ENCODE measurements at regions not wholly inside any gene's neighbourhood (a gene's known extent, or its start where the extent isn't known, plus 50 kb on each side); places are given as distances from the start of the nearest gene placed in this dataset.
"Not testable (repeated sequence)": the region's sequence is repeated elsewhere in the genome, so short reads cannot be mapped to it uniquely, and the experiment has no call there.

DNA sequence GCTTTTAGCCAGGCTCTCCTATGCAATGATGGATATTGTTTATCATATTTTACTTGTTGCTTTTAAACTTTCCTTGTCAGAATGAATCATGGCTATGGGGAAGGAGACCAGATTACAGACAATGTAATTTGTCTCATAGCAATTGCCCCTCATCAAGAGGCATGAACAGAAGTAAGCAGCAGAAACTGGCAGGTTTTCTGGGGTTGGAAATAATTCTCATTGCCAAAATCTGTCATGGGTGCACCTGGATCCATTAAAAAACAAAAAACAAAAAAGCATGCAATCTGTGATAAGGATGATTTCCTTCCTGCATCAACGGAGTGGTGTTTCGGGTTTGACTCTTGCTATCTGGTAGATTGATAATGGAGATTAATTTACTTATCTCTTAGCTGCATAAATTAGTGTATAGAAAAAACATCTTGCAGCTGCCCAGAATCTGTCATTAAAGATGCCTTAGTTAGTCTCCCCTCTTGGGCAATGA lies 419.6 kb downstream of the SOX11 start:
- no peak for DNase-seq (ENCODE audit: low read depth in 3 of 3)

DNA sequence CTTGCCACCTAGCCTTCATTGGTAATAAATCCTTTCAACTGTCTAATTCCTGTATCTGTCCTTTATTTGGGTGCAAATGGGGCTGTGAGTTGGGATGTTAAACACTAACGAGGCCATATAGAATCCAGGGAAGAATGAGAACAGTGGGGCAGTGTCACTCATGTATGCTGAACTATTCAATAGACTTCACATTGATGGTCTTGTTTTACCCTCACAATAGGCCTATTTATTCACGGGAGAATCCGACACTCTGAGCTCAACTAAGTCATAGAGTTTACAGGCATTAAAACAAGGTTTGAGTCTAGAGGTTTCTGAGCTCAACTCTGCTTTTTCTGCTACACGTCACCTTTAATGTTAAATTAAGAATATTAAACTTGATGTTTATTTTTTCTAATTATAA lies 421.6 kb downstream of the SOX11 start:
- DNase-seq (ENCODE audit: low read depth in 3 of 3), result no peak

DNA sequence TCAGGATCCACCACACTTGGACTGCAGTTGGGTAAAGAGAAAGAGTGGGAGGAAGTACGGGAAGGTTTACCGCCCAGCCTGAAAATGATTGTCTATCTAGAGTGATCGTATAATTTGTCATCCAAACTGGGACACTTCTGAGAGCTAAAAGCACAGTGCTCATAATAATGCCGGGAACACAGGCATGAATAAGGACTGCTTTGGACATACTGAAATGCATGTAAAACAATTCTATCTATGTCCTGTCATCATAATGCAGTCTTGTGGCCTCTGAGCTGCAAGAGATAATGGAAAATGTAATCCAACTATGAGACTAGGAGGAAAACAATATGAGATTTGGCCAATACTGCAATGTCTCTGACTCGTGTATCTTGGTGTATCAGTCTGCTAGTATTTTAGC lies 435.5 kb downstream of the SOX11 start:
- DNase-seq (ENCODE audit: low read depth in 3 of 3), result no peak

DNA sequence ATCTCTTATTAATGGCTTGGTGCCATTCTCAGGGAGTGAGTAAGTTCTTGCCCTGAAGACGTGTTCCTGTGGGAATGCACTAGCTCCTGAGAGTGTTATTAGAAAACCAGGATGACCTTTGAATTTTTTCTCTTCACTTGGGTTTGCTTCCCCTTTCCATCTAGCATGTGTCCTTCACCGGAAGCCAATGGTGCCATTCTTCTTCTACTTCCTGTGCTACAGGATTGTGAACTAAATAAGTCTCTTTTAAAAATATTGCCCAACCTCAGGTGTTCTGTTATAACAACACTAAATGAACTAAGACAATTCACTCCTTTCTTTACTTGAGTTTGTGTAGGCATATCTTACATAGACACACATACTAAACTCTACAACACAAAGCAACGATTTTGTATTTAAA lies 447.0 kb downstream of the SOX11 start:
- DNase-seq (ENCODE audit: low read depth in 3 of 3), result no peak

DNA sequence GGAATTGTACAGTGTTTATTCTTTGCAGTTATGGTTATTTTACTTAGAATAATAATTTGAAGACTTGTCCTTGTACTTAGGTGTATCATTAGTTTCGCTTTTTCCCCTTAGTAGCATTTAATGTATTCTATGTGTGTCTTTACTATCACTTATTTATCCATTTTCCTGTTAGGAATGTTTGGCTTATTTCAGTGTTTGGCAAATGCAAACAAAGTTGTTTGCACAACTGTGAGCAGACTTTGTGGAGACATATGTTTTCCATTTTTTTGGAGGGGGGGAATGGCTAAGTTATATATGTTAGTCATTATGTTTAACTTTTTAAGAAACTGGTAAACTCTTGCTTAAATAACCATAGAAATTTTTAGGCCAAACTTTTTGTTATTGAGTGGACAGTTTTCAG lies 447.7 kb downstream of the SOX11 start:
- no peak for DNase-seq (ENCODE audit: low read depth in 3 of 3)

DNA sequence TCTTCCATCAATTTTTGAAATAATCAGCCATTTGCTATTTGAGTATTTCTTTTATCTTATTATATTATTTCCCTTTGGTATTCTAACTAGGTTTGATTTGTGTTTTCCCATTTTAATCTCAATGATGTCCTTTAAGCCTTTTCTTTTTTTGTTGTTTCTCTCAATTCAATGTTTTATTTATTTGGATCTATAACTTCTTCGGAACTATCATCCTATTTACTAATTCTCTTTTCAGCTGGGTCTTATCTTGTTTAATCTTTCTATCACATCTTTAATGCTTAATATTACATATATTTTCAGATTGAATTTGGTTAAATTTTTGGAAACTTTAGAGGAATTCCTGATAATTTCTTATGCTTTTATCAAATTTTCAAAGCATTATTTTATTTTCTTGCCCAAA lies 448.3 kb downstream of the SOX11 start:
- no peak for DNase-seq (ENCODE audit: low read depth in 3 of 3)

DNA sequence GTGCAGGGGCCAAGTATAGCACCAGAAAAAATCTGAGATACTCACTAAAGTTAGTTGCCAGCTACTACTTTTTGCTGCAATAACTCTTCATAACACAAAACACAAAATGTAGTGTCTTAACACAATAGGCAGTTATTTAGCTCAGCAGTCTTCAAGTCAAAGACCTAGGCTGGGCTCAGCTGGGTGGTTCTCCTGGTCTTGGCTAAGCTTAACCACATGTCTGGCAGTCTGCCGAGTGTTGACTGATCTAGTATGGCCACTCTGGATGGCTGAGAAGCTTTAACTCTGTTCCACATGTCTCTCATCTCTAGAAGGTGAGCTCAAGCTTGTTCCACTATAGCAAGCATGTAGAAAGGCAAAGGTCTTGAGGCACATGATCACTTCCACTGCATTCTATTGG lies 451.6 kb downstream of the SOX11 start:
- DNase-seq (ENCODE audit: low read depth in 3 of 3), result no peak

DNA sequence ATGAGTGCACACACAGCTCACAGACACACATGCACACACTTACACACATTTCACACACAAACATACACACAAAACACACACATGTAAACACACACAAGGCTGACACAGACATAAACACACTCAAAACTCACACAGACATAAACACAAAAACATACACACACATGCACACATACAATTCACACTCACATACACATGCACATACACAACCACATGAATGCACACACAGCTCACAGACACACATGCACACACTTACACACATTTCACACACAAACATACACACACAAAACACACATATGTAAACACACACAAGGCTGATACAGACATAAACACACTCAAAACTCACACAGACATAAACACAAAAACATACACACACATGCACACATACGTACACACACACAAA lies 455.0 kb downstream of the SOX11 start:
- DNase-seq (ENCODE audit: low read depth in 3 of 3), result not testable (repeated sequence)

DNA sequence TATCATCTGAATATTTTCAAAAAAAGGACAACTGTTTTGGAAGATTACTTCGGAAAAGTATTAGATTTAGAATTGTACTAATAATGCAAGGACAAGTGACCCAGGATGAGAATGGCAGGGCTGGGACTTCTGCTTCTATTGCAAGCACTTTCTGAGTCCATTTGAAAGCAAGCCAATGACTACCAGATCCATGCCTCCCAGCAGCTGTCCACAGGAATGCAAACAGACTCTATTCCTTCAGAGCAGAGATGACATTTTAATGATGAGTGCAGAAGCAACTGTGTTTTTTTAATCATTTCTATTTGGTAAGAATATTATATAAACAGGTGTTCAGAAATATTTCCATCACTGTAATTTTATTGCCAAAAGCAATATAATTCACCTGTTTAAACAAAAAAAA lies 456.7 kb downstream of the SOX11 start:
- no peak for DNase-seq (ENCODE audit: low read depth in 3 of 3)

DNA sequence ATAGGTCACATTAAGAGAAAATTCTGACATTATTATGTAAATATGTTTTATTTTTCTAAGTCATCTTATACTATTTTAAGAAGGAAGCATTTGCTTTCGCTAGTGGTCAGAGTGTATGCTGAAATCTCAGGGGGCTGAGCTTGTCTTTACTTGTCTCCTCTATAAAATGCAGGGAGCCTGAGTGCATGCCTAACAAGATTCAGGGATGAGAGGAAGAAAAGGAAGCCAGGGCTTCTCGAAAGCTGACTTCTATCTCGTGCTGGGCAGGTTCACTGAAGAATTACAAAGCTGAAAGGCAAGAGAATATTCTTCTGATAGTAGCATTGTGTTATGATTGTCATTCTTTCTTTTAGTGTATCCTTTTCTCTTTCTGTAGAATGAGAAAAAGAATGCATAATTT lies 467.4 kb downstream of the SOX11 start:
- no peak for DNase-seq (ENCODE audit: low read depth in 3 of 3)

DNA sequence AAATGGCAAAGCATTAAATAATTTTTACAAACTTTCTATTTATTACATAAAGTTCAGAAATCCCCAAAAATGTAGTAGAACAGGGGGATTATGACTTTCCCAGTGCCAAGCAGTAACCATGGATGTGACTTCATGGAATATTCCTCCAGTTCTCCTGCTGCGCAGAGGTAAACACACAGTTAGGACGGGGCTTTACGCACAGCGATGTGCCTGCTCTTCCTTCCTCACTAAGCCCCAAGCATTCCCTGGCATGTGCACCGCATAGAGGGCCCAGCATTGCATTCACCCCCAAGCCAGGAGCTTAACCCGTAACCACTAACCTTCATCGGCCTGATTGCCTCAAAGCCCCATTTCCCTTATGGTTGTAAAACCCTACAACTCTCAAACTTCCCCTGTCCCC lies 471.7 kb downstream of the SOX11 start:
- no peak for DNase-seq (ENCODE audit: low read depth in 3 of 3)

DNA sequence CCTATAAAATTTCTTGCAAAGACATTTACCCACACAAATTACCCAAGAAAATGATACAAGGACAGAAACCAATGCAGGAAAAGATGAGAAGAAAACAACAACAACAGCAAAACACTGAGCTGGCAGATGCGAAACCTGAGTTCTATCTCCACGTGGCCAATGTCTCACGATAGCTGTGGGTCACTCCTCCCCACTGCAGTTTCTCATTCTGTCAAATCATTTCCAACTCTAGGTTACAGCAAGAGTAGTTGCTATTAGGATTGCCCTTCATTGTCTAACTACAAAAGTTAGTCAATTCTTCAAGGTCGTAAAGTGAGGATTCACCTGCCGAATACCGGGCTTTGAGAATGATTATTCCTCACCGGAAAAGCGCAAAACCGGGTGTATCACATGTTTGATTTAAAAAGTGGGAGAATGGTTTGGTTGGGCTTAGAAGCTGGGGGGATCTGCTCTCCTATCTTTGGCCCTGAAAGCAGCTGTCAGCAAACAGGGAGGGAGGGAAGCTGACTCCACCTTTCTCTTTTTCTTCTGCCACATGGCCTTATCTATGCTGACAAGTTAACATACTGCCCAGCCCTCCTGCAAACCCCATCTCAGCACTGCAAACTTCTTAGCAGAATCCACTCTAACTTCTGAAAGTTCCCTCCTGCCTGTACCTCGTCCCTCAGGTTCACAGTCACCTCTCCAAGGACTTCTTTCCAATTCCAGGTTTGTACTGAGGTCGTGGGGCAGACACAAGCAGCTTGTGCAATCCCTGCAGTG lies 473.0 kb downstream of the SOX11 start:
- no peak for DNase-seq (ENCODE audit: low read depth in 3 of 3)

DNA sequence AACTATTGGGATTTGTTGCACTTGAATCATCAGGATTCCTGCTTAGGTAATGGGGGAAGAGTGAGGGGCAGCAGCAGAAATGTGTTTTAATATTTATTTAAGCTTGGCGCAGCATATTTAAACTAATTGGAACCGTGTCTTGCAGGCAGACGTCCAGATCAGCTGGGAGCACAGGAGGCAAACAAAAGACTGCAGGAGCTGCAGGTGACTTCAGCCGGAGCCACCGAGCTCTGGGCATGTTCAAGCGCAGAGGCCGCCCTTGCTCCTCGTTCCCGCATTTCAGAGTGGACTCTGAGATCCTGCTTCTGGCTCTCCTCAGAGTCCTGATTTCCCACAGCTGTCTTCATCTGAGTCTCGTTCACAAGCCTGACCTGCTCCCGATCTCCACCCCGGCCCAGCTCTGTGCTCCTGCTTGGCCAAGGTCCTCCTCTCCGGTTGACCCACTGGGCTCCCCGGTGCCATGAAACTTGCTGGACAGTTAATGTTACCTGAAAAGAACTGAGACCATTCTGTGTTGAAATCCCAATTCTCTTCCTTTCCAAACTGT lies 475.5 kb downstream of the SOX11 start:
- no peak for DNase-seq (ENCODE audit: low read depth in 3 of 3)

DNA sequence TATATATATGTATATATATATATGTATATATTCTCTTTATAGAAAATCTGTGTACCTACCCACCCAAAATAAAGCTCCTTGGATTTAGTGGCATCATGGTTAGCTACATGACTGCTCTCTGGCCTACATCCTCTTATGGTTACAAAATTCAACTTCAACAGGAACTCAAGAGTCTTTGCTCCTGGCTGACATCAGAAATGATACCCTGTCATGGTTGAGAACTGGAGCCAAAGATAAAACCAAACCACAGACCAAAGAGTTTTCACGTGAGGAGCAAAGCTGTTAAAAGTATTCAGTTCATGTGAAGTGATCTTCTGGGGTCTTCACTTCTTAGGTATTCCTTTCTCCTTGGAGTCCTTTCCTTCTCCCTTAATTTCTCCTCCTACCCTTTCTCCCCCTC lies 476.3 kb downstream of the SOX11 start:
- no peak for DNase-seq (ENCODE audit: low read depth in 3 of 3)

DNA sequence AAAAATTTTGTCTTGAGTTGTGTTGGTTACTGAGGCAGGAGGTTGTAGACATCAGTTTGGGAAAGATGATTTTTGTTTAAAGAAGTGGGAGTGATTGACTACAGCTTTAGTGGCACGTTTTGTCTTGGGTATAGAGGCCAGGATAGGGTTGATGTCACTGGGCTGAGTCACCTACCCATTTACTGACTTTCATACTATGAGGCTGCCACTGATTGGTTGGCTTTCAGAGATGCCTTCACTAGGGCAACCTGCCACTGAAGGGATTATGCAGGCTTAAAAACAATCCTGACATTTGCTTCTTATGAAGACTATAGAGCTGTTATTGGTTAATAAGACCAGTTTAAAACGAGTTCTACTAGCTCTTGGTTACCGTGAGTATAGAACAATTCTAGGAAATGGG lies 479.1 kb downstream of the SOX11 start:
- DNase-seq (ENCODE audit: low read depth in 3 of 3), result no peak

DNA sequence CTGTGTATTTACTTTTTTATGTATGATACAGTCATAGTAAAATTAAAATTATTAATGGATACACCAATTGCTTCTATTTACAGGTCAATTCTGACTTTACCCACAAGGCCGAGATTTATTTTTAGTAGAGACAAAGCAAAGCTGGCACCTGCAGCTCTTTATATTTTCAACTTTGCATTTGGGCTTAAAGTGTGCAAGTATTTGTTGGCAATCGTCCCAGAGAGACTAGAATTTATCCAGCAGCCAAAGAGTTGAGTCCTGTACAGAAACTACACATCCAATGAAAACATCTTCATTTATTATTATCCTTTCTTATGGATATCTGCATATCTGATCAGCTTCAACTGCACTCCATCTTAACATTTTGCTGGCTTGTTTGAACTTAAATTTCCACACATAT lies 485.6 kb downstream of the SOX11 start:
- DNase-seq (ENCODE audit: low read depth in 3 of 3), result no peak

DNA sequence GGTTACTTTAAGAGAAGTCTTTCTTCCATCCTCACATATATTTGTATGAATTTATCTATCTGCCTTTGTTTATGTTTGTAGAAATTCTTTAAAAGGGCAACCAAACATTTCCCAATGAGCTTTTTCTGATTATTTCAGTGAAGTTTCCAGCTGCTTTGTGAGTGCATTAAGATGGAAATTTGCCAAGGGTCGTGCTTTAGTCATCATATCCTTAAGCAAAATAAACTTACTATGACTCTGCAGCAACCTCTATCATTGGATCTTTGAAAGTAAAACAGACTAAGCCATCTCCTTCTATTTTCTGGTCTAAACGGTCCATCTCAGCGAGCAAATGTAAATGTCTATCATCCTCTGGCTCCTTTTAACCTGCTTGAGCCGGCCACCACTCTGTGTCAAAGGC lies 489.3 kb downstream of the SOX11 start:
- DNase-seq (ENCODE audit: low read depth in 3 of 3), result no peak

DNA sequence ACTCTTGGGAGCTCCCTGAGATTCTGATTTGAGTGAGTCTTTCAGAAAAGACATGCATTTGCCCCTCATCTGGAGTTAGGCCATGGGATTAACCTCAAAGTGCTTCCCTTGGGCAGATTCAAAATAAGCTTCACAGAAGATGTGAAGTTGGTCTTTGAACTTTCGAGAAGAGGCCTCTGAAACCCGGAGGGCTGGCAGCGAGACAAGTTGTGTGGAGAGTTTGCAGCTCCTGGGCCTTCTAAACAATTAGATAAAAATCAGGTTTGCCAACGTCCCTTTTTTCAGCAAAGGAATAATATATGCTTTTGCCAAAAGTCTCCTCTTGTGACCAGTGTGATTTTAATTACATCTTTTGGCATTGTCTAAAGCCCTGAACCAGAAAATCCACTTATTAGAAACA lies 489.7 kb downstream of the SOX11 start:
- DNase-seq (ENCODE audit: low read depth in 3 of 3), result no peak

DNA sequence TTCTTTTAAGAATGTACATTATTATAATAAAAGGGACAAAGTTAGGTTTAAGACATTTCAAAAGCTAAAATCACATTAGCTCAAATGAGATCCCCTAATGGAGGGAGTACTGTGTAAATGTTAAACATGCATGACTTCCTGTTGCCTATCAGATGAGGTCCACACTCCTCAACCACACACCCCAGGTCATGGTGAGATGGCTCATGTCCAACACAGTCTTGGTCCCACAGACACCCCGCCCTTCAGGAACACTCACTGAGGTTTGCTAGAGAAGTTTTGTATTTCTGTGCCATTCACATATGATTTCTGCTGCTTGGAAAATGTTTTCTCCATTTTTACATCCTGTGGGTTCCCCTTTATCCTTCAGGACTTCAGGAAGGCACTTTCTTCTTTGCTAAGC lies 491.0 kb downstream of the SOX11 start:
- DNase-seq (ENCODE audit: low read depth in 3 of 3), result no peak

DNA sequence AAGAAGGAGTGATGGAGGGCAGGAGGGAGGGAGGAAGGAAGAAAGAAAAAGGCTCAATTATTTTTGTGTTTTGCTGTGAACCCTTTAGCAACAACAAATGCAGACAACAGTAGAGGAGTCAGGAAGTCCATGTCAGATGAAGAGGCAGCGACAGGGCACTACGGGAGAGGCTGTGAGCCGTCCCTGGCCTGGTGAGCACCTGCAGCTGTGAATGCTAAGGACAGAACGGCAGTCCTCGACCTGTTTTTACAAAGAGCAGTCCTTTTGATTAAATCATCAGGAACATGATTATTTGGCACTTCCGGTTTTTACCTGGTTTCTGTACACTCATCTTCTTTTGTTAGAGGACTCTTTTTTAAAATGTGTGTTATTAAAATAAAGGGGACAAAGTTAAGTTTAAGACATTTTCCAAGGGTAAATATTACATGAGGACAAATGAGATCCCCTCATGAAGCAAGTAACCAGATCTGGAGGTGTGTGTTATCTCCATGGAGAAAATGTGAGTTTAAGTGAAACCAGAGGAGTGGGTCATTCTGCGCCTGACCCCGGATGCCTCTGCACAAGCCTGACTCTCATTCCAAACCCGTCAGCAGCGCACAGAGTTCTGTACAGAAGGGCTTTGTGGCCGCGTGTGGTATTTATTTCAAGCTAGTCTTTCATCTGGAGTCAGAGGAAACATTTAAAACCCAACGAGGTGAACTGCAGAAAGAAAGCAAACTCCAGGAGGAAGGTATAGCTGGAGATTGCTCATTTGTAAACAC lies 492.5 kb downstream of the SOX11 start:
- no peak for DNase-seq (ENCODE audit: low read depth in 3 of 3)

DNA sequence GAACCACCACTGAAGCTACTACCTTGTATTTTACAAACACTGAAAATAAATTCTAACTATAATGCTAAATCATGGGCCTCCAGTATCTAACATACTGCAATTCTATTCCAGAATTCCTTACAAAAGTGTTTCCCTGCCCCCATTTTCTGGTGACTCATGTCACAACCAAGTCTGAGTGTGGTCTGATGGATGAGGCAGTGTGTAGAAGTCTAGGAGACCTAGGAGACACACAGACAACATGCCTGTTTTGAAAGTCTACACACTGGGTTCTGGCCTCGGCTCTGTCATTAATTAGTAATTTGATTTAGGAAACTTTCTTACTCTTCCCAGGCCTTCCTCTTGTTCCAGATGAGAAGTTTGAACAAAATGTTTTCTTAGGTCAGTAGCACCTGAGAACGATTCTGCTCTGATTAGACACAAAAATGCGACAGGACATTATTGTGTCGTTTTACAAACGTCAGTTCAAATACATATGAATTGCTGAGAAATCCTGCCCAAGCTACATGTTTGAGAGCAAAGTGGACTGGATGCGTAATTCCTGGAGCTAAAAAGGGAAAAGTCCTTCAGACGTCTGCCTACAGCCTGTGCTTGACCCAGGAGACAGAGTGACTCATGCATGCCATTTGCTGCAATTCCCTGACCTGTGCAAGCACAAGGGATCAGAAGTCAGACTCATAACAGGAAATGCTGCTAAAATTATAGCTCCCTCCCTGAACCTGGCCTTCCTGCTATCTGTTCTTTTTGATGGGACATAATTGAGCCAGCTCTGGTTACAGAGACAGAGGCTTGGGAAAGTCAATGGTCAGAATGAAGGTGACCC lies 494.4 kb downstream of the SOX11 start:
- DNase-seq (ENCODE audit: low read depth in 3 of 3), result no peak

DNA sequence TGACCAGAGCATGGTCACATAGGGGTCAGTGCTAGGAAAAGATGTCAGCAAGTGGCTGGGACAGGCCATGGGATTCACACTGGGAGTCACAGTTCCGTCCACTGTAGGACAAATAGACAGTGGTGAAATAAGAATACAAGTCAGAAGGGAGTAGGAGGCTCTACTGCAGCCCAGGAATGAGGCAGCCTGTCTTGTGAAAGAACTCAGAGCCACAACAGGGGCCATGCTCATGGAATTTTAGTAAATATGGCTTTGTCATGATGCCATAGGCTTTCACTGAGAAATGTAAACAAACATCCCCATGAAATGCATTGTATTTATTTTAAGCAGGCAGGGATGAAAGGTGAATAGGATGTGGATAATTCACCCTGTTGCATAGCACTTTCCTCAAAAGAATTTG lies 504.3 kb downstream of the SOX11 start:
- no peak for DNase-seq (ENCODE audit: low read depth in 3 of 3)

Measured in stimulated activated CD4-positive, alpha-beta T cell treated with anti-CD3 and anti-CD28 coated beads, TNF-alpha, amount 100 ng/mL, for 48 hours (primary cell).